ENCODE measurements at regions not wholly inside any gene's neighbourhood (a gene's known extent, or its start where the extent isn't known, plus 50 kb on each side); places are given as distances from the start of the nearest gene placed in this dataset.
"Not testable (repeated sequence)": the region's sequence is repeated elsewhere in the genome, so short reads cannot be mapped to it uniquely, and the experiment has no call there.

- Histone ChIP-seq H3K4me3 (no peak overlapping the region), H3K27ac (replicated peaks in 1 of 4) (no peak overlapping the region), H3K9me3 (no peaks in the 10 kb centered on the region), H3K27me3 (no peaks in the 10 kb centered on the region), H3K36me3 (no peaks in the 10 kb centered on the region), H3K4me1 (no peaks in the 10 kb centered on the region)
- DNase-seq (ENCODE audit: extremely low spot score), result no peak
- TF ChIP-seq POLR2AphosphoS5 (IDR thresholded peaks at IDR 0.05), result no peak
- intact Hi-C loops (cut with DNase I), result no loop called here
- WGBS, result 82% methylated on average over 17 of the region's 21 CpGs
Observed at GRCh38 chr4:64747919-64748715, 338.9 kb upstream of the TECRL start.

- Histone ChIP-seq H3K27ac (replicated peaks in 1 of 4) (no peak overlapping the region), H3K9me3 (no peaks in the 10 kb centered on the region), H3K4me3 (no peak overlapping the region), H3K36me3 (no peaks in the 10 kb centered on the region), H3K4me1 (no peaks in the 10 kb centered on the region), H3K27me3 (no peaks in the 10 kb centered on the region)
- WGBS, result 90% methylated on average over 3 of the region's 3 CpGs
- TF ChIP-seq EP300 (IDR thresholded peaks at IDR 0.05), result no peak
- TF ChIP-seq POLR2AphosphoS5 (IDR thresholded peaks at IDR 0.05), result no peak
- TF ChIP-seq POLR2A (IDR thresholded peaks at IDR 0.05; ENCODE audit: low read depth), result no peak
- TF ChIP-seq CTCF (IDR thresholded peaks at IDR 0.05), result no peak
- no peak for DNase-seq (ENCODE audit: extremely low spot score)
- intact Hi-C loops (cut with DNase I), result no loop called here
Observed at GRCh38 chr4:64738240-64738639, 329.0 kb upstream of the TECRL start.

- H3K27me3 ChIP-seq; intact Hi-C loops (cut with DNase I); H3K27ac ChIP-seq (replicated peaks in 1 of 4); H3K9me3 ChIP-seq; H3K36me3 ChIP-seq; DNase-seq (ENCODE audit: extremely low spot score); H3K4me3 ChIP-seq; H3K4me1 ChIP-seq: not testable (repeated sequence)
- WGBS, result 53% methylated on average over 2 of the region's 2 CpGs
Observed at GRCh38 chr4:64737854-64738138, 328.5 kb upstream of the TECRL start.

- H3K4me3 ChIP-seq, result no peak overlapping the region
Observed at GRCh38 chr4:64737026-64737853, 328.0 kb upstream of the TECRL start.

GRCh38 chr4:64729561-64729960 lies 320.3 kb upstream of the TECRL start:
- 20% methylated on average over 4 of the region's 4 CpGs for WGBS

More at GRCh38 chr4:64737026-64737853, 328.0 kb upstream of the TECRL start:
- intact Hi-C loops (cut with DNase I), result no loop called here
- DNase-seq (ENCODE audit: extremely low spot score), result no peak
- Histone ChIP-seq H3K27ac (replicated peaks in 1 of 4) (no peak overlapping the region), H3K4me1 (no peaks in the 10 kb centered on the region), H3K36me3 (no peaks in the 10 kb centered on the region), H3K27me3 (no peaks in the 10 kb centered on the region), H3K9me3 (no peaks in the 10 kb centered on the region)
- TF ChIP-seq EP300 (IDR thresholded peaks at IDR 0.05) (no peak), POLR2A (IDR thresholded peaks at IDR 0.05; ENCODE audit: low read depth) (no peak), CTCF (IDR thresholded peaks at IDR 0.05) (no peak), POLR2AphosphoS5 (IDR thresholded peaks at IDR 0.05) (no peak)
- WGBS, result 55% methylated on average over 2 of the region's 2 CpGs

More at GRCh38 chr4:64729561-64729960, 320.3 kb upstream of the TECRL start:
- Histone ChIP-seq H3K36me3 (no peaks in the 10 kb centered on the region), H3K4me1 (peaks cover 0 to 29% (median 0%) of the 10 kb centered on the region in 4 donors), H3K27ac (replicated peaks in 1 of 4) (no peak overlapping the region), H3K9me3 (no peaks in the 10 kb centered on the region), H3K4me3 (no peak overlapping the region), H3K27me3 (no peaks in the 10 kb centered on the region)
- no peak for DNase-seq (ENCODE audit: extremely low spot score)
- intact Hi-C loops (cut with DNase I), result no loop called here
- no peak for TF ChIP-seq POLR2AphosphoS5 (IDR thresholded peaks at IDR 0.05)
- TF ChIP-seq POLR2A (IDR thresholded peaks at IDR 0.05; ENCODE audit: low read depth), result no peak
- TF ChIP-seq CTCF (IDR thresholded peaks at IDR 0.05), result no peak
- no peak for TF ChIP-seq EP300 (IDR thresholded peaks at IDR 0.05)
